GM19468 (cell line): ENCODE measurements at regions not wholly inside any gene's neighbourhood (a gene's known extent, or its start where the extent isn't known, plus 50 kb on each side); places are given as distances from the start of the nearest gene placed in this dataset.
"Not testable (repeated sequence)": the region's sequence is repeated elsewhere in the genome, so short reads cannot be mapped to it uniquely, and the experiment has no call there.

Experiments
- ATAC-seq: cut with Tn5 transposase; IDR thresholded peaks from one replicate; pipeline ENCODE4 v1.9.1; 2021; ENCODE audit warnings: mild to moderate bottlenecking, moderate library complexity, moderate number of reproducible peaks; ENCODE audit not compliant: unreplicated experiment; ENCODE audit errors: extremely low read depth

- ATAC-seq = no peak
These were observed 174.3 kb downstream of the CPS1 start for GRCh38 chr2:210730672-210731071.

GRCh38 chr2:210746826-210747225 lies 190.4 kb downstream of the CPS1 start:
- ATAC-seq = not testable (repeated sequence)

GRCh38 chr2:210752532-210752931 lies 196.1 kb downstream of the CPS1 start:
- ATAC-seq = no peak

GRCh38 chr2:210753386-210753785 lies 197.0 kb downstream of the CPS1 start:
- ATAC-seq = no peak

GRCh38 chr2:210756855-210757254 lies 200.5 kb downstream of the CPS1 start:
- no peak for ATAC-seq

- ATAC-seq = no peak
These were observed 206.5 kb downstream of the CPS1 start for GRCh38 chr2:210762604-210763588.

GRCh38 chr2:210768329-210768910 lies 212.0 kb downstream of the CPS1 start:
- ATAC-seq = no peak

- no peak for ATAC-seq
These were observed 220.4 kb downstream of the CPS1 start for GRCh38 chr2:210776756-210777155.

GRCh38 chr2:210782222-210782621 lies 225.8 kb downstream of the CPS1 start:
- ATAC-seq = no peak

- ATAC-seq = not testable (repeated sequence)
These were observed 231.4 kb downstream of the CPS1 start for GRCh38 chr2:210787831-210788230.

- no peak for ATAC-seq
These were observed 235.6 kb downstream of the CPS1 start for GRCh38 chr2:210792000-210792399.

- ATAC-seq = no peak
These were observed 239.1 kb downstream of the CPS1 start for GRCh38 chr2:210795506-210795905.

GRCh38 chr2:210798180-210798579 lies 241.8 kb downstream of the CPS1 start:
- ATAC-seq = no peak

GRCh38 chr2:210814251-210815025 lies 258.0 kb downstream of the CPS1 start:
- no peak for ATAC-seq

- no peak for ATAC-seq
These were observed 260.4 kb downstream of the CPS1 start for GRCh38 chr2:210816769-210817168.

GRCh38 chr2:210818473-210818872 lies 262.1 kb downstream of the CPS1 start:
- no peak for ATAC-seq

GRCh38 chr2:210833403-210833802 lies 277.0 kb downstream of the CPS1 start:
- no peak for ATAC-seq

- ATAC-seq = no peak
These were observed 282.6 kb downstream of the CPS1 start for GRCh38 chr2:210839034-210839433.

GRCh38 chr2:210839450-210839849 lies 283.1 kb downstream of the CPS1 start:
- no peak for ATAC-seq

GRCh38 chr2:210842896-210843295 lies 286.5 kb downstream of the CPS1 start:
- no peak for ATAC-seq

GRCh38 chr2:210844016-210844415 lies 287.6 kb downstream of the CPS1 start:
- no peak for ATAC-seq
